ENCODE measurements at regions not wholly inside any gene's neighbourhood (a gene's known extent, or its start where the extent isn't known, plus 50 kb on each side); places are given as distances from the start of the nearest gene placed in this dataset.

DNA sequence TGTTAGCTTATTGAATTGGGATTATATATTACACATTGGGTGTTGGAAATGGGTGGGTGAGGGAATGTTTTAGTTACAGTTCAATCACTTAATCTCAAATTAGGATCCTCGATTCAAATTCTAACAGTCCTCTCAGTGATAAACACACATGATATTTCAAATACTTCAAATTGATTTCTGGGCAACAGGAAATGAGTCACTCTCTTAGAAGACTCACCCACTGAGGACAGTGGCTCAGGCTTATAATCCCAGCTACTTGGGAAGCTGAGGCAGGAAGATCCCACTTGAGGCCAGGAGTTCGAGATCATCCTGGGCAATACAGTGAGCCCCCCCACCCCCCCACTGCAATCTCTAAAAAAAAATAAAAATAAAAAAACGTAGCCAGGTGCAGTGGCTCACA, 435.3 kb downstream of the KLF12 start:
- DNase-seq: no peak

DNA sequence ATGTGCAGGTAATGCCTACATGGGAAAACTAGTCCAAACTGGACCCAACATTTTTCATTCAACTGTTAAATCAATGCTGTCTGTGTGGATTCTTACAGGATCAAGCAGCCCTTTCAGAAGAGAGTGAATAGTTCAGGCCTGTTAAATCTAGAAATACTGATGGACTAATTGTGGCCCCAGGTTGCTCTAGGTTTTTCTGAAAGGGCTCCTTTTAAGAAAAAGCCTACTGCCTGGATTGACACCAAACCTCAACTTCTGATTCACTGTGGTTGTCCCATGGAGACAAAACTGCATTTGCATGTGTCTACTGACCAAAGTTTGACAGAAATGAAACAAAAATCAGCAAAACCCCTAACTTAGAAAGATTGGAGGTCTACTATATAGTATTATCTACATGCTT, 437.0 kb downstream of the KLF12 start:
- DNase-seq: no peak

DNA sequence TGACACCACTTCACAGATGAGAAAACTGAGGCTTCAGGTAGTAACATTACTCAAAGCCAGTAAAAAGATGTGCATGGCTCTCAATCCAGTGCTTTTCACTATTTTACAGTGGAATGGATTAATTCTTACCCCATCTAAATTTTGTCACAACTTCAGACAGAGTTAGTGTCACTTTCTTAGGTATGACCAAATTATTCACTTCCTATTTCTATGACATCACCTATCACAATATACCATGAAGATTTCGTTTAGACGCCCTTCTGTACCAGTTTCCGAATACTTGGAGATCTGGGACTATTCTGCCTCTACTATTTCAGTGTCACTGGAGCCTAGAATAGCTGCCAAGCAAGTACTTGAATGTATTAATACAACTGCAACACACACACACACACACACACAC, 437.5 kb downstream of the KLF12 start:
- no peak for DNase-seq

DNA sequence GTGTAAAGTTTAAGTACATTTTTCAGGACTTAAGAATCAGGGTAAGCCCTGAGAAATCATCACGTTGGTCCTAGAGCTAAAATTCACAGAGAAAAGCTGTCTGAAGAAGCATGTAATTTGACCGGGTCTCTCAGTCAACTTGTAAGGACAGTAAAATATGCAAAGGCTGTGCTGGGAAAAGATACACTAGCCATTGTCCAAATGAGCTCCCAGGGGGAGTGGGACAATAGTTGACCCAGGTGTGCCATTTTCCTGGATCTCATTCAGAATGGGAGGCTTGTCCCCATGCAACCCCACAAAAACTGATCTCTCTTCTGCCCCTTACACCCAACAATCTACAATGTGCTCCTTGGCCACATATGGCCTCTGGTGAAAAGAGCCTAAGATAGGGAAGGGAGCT, 437.9 kb downstream of the KLF12 start:
- no peak for DNase-seq

DNA sequence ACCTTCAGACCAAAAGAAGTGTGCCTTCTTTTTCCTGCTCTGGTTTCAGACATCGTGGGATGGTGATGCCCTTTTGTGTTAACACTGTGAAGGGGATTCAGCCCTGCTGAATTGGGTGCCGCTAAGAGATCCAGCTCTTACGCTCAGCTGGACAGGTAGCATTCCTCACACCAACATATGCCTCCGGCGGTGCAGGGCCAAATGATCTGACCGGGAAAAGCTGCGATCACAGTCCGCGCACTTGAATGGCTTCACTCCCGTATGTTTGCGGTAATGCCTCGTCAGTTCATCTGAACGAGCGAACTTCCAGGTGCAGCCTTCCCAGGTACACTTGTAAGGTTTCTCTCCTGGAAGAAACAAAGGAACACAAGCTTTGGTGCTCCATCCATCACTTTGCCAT, 438.9 kb downstream of the KLF12 start:
- DNase-seq: no peak

DNA sequence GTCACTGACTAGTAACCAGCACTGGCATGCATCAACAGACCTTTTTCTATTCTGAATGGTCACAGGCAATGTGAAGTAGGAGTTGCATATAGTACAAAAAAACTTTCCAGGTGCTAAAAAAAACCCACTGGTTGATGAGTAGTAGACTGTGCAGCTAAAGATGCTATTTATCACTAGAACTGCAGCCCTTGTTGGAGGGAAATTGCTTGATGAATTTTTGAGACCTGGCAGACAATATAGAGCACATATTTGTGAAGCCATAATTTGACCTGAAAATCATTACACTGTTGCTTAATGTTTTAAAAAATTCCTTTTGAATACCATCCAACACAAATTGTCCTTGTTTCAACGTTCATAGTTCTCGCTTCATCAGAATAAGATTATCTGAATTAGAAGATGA, 441.0 kb downstream of the KLF12 start:
- no peak for DNase-seq

DNA sequence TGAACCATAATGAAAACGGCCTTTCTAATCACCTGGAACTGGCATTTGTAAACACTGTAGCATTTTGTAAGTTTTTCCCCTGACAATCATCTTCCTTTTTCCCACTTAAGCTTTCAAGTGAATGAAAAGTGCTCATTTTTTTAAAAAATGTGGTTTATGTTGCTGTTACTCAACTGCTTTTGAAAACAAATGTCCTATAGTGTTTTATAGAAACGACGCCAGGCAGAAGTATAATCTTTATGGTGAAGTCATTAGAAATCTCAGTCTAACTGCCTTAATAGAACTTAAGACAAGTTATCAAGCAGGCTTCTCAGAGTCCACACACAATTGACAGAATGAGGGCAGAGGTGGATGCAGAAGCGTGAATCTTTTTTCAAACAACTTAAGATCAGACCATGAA, 442.3 kb downstream of the KLF12 start:
- DNase-seq: no peak

DNA sequence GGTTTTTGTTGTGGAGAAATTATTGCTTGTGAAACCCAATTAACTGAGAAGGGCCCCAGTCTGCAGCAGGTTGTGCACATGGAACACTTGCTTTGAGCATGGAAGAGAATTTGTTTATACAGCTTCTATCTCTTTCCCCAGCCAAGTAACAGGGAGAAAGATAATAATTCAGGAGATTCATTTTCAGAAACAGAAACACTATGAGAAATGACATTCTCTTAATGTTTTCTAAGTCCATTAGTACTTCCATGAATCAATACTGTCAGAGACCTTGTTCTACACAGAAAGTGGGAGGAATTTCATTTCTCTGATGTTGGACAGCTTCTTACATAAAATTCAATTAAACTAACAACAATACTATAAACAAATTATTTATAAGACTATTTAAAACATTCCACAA, 446.3 kb downstream of the KLF12 start:
- DNase-seq: no peak

DNA sequence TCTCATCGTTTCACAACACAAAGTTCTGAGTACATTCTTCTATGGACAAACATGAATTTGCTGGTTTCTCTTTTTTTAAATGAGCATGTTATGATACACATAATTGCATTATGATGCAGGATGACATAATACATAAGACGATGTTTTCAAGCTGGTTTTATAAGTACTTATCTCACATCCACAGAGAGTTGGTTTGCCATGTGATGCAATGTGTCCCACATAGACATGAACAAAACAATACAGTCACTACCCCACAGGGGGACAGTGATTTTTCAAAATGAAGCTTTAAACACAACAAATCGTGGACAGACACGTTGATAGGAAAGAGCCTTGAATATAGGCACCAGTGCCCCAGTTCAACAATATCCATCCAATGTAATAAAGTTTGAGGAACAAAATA, 447.1 kb downstream of the KLF12 start:
- DNase-seq: no peak

DNA sequence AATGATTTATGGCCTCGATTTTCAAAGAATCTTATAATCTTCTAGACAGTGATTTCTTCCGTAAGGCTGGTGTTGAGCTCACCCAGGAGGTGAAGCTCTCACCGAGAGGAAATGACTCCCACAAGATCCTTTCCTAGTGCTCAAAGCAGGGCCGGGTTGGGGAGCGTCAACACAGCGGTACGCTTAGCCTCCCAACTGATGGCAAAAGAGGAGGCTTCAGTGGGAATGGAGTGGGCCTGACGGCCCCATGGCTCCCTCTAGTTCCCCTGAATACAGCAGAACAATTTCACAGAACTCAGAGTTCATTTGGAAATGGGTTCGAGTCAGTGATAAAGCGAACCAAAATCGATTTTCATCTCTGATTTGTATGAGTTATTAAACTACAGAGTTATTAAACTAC, 449.5 kb downstream of the KLF12 start:
- no peak for DNase-seq

DNA sequence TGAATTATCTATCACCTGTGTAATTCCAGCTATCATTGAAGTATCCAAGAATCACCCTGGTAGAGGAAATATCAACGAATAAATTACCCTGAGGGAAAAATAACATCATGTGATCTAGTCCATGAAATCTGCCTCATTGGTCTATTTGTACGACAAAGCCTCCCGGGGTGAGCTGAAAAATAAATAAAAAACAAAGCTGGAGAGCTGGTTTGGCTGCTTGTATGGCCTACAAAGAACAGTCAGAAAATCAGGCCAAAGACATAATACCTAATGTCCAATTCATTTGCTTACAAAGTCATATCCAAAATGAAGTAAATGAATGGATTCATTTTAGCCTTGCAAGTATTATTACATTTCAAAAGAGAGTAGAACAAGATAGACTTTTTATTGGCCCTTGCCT, 449.9 kb downstream of the KLF12 start:
- no peak for DNase-seq

DNA sequence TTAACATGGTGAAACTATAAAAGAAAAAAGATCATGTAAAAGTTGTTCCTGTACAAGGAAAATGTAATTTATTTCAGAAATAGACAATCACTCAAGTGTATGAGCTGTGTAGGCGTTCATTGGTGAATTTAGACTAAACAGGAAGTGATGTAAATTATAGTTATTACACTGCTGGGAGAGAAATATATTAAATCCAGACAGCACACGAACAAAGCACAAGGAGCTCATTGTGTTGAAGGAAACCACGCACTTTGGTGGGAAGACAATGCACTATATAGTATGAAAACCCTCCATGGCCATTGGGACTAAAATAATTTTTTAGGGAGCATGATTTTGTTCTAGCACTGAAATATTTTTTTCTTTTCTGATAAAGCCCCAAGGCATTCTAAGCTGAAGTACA, 450.5 kb downstream of the KLF12 start:
- DNase-seq: no peak

DNA sequence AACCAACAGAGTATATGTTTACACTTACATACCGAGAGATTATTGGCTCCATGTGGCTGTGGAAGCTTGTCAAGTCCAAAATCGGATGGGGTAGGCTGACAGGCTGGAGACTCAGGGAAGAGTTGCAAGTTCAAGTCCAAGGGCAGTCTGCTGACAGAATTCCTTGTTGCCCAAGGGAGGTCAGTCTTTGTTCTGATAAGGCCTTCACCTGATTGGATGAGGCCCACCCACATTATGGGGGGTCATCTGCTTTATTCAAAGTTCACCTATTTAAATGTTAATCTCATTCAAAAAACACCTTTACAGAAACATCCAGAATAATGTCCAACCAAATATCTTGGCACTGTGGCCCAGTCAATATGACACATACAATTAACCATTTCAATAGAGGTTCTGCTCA, 452.4 kb downstream of the KLF12 start:
- no peak for DNase-seq

DNA sequence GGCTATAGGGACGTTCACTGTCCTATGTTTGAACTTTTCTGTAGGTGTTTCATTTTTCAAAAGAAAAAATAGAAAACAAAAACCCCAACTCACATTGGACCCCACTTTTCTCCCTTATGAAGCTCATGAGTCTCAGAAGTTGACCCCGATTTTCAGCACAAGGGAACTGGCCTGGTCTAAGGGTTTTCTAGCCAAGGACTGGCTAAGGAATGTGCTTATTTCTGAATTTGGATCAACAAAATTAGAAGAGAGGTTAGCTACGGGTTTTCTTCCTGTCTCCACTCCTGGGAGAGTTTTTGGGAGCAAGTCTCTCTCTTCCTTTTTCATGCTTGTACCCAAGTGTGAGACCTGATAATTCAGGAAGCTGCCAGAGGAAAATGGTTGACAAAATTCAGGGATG, 453.2 kb downstream of the KLF12 start:
- DNase-seq: no peak

DNA sequence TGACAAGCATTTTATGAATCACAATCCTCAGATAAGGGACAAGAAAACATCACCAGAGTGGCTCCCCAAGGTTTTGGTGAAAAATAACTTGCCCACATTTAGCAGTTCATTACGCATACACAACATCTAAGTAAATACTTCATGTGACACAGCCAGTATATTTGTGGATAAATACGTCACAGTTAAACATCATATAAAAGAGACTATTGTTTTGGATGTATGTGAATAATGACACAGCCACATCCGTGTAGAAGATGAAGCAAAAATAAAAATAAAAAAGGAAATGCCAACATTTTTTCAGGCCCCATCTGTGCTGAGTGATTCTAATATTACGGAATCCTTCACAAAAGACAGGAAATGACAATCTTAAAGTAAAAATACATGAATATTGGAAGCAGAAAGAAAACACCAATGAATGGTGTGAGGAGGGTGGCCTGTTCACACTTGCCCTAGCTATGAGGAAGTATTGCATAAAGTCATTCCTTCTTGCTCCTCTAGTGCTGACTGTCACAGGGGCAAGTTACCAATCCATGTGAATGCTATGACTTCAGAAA, 457.1 kb downstream of the KLF12 start:
- no peak for DNase-seq

DNA sequence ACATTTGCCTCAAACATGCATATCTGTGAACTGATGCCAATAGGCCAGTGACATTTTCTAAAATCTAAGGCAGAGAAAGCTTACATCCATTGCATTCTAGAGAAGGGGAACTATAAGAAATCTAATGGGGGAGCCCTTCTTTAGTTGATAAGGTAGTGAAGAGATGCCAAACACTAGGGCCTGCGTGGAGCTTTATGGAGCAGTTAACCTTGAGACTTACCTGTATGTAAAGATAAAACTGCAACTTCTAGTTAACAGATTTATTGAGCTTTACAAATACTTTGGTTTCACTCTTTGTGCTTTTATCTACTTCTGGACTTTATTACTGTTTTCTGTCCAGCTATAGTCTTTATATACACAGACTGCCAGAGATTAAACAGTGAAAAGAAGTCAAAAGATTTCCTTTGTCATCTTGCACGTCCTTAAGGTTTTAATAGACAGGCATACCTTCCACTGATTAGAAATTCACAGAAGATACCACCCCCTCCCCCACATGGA, 457.6 kb downstream of the KLF12 start:
- DNase-seq: no peak

DNA sequence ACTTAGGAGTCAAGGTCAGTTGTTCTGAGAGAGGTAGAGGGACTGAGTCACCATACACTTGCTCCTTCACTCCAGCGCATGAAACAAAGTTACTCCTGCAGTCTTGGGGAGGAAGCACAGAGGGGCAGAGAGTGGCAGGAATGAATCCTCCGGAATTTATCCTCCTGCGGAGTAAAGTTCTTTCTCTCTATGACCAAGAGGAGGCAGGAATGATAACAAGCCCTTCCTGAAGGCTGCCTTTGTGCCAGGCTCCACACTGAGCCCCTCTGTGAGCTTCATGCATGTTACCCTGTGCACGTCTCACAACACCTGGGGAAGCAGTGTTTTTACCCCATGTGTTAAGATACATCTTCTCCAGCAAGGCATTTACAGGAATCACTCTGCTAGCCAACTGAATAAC, 458.4 kb downstream of the KLF12 start:
- DNase-seq: no peak

DNA sequence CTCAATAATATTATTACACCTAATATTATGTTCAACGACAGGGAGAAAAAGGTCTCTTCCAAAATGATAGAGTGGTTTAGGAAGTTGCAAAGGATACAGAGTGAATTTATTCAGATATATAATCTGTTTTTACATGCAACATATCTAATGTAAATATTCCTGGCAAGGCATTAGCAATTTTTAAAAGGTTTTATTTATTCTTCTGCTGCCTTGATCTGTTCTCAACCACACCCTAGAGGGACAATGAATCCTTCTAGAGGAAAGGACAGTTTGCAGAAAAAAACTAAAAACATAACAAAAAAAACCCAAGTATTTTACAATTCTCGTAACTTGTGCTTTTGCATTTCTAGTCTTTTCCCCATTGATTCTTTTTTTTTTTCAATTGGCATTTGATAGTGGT, 459.6 kb downstream of the KLF12 start:
- DNase-seq: no peak

DNA sequence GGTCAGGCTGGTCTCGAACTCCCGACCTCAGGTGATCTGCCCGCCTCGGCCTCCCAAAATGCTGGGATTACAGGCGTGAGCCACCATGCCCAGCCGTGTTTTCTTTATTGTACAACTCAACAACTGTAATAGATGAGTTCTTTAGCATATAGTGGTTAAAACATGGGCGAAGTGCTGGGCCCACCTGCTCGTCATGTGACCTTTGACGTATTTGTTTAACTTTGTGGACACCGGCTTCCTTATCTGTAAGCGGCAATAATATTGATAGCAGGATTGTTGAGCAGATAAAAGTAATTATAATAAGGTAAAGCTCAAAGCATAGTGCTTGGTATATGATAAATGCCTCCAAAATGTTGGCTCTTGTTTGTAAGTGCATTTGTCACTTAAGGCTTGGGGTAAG, 460.3 kb downstream of the KLF12 start:
- DNase-seq: no peak

DNA sequence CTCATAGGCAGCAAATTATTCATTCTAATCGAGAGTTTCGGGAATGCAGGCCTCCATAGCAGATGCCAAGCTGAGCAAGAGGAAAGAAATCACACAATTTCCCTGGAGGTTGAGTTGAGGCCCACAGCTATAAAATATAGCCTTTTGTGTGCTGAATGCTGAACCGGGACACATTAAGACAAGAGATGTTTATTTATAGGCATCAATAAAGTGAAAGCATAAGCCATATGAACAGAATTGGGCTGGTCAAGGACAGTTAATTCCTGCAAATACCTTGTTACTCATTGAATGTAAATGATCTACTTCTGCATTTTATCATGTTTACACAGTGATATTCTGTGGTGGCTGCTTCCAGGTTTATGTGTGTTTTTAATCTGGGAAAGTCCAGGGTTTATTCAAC, 461.7 kb downstream of the KLF12 start:
- DNase-seq: no peak

DNA sequence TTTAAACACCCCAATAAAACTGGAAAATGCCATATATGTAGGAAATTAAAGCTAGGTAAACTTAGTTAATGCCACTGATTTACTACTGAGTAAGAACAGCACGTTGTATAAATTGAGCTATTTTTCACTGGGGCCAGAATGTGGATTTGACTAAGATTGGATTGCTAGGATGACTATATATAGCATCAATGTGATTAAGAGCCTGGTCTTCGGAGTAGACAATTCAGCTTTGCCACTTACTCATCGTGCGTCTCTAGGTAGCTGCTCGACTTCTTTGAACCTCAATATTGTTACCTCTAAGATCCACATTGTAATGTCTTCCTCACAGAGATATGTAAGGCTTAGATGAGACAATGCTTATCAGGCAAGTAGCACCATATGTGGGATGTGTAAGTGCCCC, 462.5 kb downstream of the KLF12 start:
- no peak for DNase-seq

DNA sequence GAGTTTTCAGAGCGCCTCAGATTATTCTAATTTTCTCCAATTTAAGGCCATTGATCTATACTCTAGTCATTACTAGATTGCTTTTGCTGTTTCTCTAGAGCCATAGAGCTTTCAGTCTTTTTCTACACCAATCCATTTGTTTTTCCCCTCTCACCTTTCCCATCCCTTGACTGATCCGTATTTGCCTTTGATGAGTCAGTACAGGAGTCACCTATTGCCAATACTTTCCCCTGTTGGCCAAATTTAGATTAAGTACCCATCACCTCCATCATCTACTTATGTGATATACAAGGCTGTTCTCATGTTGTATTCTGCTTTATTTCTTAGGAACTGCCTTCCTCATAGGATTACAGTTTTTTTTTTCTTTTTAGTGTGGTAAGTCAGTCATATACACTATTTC, 463.2 kb downstream of the KLF12 start:
- no peak for DNase-seq

DNA sequence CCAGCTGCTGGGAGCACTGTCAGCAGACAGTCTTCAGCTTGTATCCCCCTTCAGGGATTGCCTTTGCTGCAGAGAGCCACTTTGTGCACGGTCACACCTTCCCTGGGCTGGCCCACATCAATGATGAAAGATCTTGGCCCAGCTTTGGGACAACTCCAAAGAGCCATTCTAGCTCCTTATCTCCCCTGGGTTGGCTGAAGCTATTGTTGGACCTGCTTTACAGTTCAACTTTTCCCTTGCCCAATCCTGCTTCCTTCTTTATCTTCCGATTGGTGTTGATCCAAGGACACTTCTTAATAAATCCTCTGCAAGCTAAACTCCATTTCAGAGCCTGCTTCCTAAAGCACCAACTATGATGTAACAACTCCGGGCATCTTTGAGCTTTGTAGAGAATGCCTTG, 466.4 kb downstream of the KLF12 start:
- DNase-seq: no peak

DNA sequence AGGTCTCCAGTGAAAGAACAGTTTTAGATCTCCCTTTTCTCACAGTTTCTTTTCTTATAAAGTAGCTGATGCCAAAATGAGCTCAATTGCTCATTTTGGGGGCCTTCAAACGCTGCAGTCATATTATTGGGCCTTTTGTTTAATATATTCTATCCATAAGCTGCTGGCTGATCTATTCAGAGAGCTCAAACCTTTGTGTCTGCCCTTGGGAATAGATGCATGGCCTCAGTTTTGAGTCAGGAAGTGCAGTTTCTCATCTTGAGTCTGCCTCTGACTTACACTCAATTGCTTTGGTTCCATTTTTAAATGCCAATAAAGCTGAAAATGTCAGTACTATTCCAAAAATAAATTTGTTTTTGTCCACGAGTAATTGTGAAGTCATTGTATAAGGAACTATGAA, 468.9 kb downstream of the KLF12 start:
- DNase-seq: no peak

DNA sequence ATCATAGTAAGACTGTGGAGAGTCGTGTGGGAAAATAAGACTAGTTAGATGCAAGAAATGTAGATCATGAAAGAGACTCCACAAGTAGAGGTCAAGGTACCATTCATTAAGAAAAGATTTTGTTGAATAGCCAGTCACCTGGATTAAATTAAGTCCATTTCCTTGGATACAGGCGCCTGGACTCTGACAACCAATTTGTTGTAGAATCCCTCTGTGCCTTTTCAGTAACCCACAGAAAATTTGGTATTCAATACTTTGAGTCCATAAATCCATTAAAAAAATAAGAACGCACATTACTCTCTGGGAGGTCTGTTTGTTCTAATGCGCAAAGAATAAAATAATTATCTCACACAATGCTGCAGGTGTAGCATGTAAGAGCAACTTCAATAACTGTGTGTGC, 469.4 kb downstream of the KLF12 start:
- DNase-seq: no peak

DNA sequence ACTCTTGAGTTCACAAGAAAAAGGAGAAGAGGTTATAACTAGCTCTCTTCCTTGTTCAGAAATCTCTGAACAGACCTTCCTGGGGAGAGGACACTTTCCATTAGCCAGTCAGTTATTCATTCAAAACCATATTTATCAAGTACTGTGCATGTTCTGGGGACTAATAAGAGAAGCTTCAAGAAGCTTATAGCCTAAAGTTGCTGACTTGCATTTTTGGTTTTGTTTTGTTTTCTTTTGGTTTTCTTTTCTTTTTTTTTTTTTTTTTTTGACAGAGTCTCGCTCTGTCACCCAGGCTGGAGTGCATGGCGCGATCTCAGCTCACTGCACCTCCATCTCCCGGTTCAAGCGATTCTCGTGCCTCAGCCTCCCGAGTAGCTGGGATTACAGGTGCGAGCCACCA, 471.4 kb downstream of the KLF12 start:
- DNase-seq: no peak

All from NCI-H2081 treated with DMSO at 0.1 percent for 48 hours (cell line).